Gastrocnemius medialis (tissue), 4 donors: ENCODE measurements at regions not wholly inside any gene's neighbourhood (a gene's known extent, or its start where the extent isn't known, plus 50 kb on each side); places are given as distances from the start of the nearest gene placed in this dataset.

Experiments used
- POLR2A ChIP-seq, 2 donors: fragments of 450-650 bp; IDR thresholded peaks; one replicate each; pipeline ENCODE4 v1.6.1; 2017; ENCODE audit warnings: antibody characterized with exemption in 2 of 2, mild to moderate bottlenecking in 2 of 2, moderate library complexity in 2 of 2
- TF ChIP-seq, protein P1 (sequence below), 5 experiments: fragments of 450-650 bp in 3 of 5; fragments of 200-600 bp in 2 of 5; sonication (generic) in 2 of 5; IDR thresholded peaks in 4 of 5; conservative IDR thresholded peaks in 1 of 5; 1 replicate in 4 of 5; 2 replicates in 1 of 5; pipeline ENCODE4 v1.5.1; 2016 to 2019; ENCODE audit warnings: antibody characterized with exemption in 5 of 5, mild to moderate bottlenecking in 3 of 5, moderate library complexity in 3 of 5

DNA sequence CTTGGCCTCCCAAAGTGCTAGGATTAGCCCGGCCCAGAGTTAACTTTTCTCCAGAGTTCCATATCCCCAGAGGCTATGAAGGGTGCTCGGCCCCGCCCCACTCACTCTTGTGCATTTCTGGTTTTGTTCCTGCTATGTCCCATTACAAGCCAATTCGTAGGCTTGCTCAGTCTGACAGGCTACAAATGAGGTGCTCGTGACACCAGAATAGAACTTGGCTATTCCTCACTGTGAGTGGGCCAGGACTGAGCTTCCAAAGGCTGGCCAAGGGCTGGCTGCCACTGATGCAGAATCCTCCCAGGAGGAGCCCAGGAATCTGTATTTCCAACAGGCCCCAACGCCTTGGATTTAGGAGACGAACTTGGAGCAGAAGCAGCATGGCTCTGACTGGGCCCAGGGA, 282.7 kb upstream of the C2CD4B start:
- TF ChIP-seq, protein P1, sequence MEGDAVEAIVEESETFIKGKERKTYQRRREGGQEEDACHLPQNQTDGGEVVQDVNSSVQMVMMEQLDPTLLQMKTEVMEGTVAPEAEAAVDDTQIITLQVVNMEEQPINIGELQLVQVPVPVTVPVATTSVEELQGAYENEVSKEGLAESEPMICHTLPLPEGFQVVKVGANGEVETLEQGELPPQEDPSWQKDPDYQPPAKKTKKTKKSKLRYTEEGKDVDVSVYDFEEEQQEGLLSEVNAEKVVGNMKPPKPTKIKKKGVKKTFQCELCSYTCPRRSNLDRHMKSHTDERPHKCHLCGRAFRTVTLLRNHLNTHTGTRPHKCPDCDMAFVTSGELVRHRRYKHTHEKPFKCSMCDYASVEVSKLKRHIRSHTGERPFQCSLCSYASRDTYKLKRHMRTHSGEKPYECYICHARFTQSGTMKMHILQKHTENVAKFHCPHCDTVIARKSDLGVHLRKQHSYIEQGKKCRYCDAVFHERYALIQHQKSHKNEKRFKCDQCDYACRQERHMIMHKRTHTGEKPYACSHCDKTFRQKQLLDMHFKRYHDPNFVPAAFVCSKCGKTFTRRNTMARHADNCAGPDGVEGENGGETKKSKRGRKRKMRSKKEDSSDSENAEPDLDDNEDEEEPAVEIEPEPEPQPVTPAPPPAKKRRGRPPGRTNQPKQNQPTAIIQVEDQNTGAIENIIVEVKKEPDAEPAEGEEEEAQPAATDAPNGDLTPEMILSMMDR (IDR thresholded peaks at IDR 0.05 in 4 of 5, conservative IDR thresholded peaks at IDR 0.05 in 1 of 5): no peak
- no peak for TF ChIP-seq POLR2A (IDR thresholded peaks at IDR 0.05)
